ENCODE measurements at regions not wholly inside any gene's neighbourhood (a gene's known extent, or its start where the extent isn't known, plus 50 kb on each side); places are given as distances from the start of the nearest gene placed in this dataset.
A peak's percentile ranks its signal among the peaks of the same experiment; 100 is the strongest.

DNA sequence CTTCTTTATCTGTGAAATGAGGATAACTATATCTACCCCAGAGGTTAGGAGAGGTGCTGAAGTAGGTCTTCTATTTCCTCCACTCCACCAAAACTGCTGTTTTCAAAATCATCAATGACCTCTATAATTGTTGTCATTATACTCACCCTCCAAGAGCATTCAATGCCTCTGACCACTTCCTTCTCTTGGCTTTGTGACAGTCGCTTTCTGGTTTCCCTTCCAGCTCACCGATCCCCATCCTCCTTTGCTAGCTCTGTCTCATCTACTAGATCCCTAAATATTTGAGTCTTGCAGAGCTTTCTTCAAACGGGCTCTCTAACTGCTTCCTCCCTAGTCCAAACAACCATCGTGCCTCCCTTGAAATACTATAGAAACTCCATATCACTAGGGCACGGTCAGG lies 153.5 kb downstream of the RPLP1 start:
- Histone ChIP-seq H4K91ac (ENCODE audit: low read length) (no peak overlapping the region), H3K27me3 (ENCODE audit: control insufficient read depth in 1 of 2, insufficient read depth in 1 of 2, low read length in 2 of 2) (peaks cover 49 to 69% of the 10 kb centered on the region in 2 experiments), H3K36me3 (ENCODE audit: control insufficient read depth in 1 of 2, insufficient read depth in 2 of 2, low read depth in 1 of 2, low read length in 2 of 2) (no peaks in the 10 kb centered on the region), H3K23ac (ENCODE audit: low read length in 2 of 2) (no peak overlapping the region), H2AK5ac (ENCODE audit: low read length, severe bottlenecking) (no peak overlapping the region), H3K4me3 (ENCODE audit: insufficient read depth in 1 of 2, low read depth in 1 of 2, low read length in 2 of 2) (no peak overlapping the region), H3K4me2 (ENCODE audit: low read length, poor library complexity, severe bottlenecking) (no peak overlapping the region), H3K9ac (ENCODE audit: low read length) (no peak overlapping the region), H2BK5ac (ENCODE audit: low read depth, low read length, poor library complexity, severe bottlenecking) (no peak overlapping the region), H3K9me3 (ENCODE audit: control insufficient read depth, low read length) (no peaks in the 10 kb centered on the region), H3K79me1 (replicated peaks; ENCODE audit: low read length, poor library complexity, severe bottlenecking) (no peaks in the 10 kb centered on the region), H3K4ac (ENCODE audit: low read depth in 1 of 2, low read length in 2 of 2) (no peak overlapping the region), H3K18ac (ENCODE audit: low read depth in 1 of 2, low read length in 2 of 2) (no peak overlapping the region), H2BK15ac (ENCODE audit: low read depth, poor library complexity, severe bottlenecking) (no peak overlapping the region), H2BK12ac (ENCODE audit: low read length in 2 of 2) (no peak overlapping the region), H2AFZ (ENCODE audit: low read depth, low read length) (no peak overlapping the region), H3K4me1 (ENCODE audit: control insufficient read depth, insufficient read depth, low read depth, low read length) (no peaks in the 10 kb centered on the region), H4K8ac (ENCODE audit: low read length) (no peak overlapping the region), H3K14ac (ENCODE audit: low read length in 2 of 2) (no peak overlapping the region), H3K27ac (ENCODE audit: low read length, poor library complexity, severe bottlenecking) (no peak overlapping the region), H2BK120ac (ENCODE audit: low read depth, low read length) (no peak overlapping the region)
- WGBS, result 88% methylated on average over 5 of the region's 5 CpGs
- DNase-seq, result no peak

GRCh38 chr15:69606921-69607500 lies 154.4 kb downstream of the RPLP1 start:
- no peak overlapping the region for H2AFZ ChIP-seq (ENCODE audit: low read depth, low read length)
- H2BK120ac ChIP-seq (ENCODE audit: low read depth, low read length), result no peak overlapping the region
- H3K4me1 ChIP-seq (ENCODE audit: control insufficient read depth, insufficient read depth, low read depth, low read length), result no peaks in the 10 kb centered on the region
- H3K14ac ChIP-seq (ENCODE audit: low read length in 2 of 2), result no peak overlapping the region
- H4K8ac ChIP-seq (ENCODE audit: low read length), result no peak overlapping the region
- no peak overlapping the region for H3K4me2 ChIP-seq (ENCODE audit: low read length, poor library complexity, severe bottlenecking)
- no peak overlapping the region for H3K4ac ChIP-seq (ENCODE audit: low read depth in 1 of 2, low read length in 2 of 2)
- no peaks in the 10 kb centered on the region for H3K9me3 ChIP-seq (ENCODE audit: control insufficient read depth, low read length)
- H2AK5ac ChIP-seq (ENCODE audit: low read length, severe bottlenecking), result no peak overlapping the region
- H3K27me3 ChIP-seq (ENCODE audit: control insufficient read depth in 1 of 2, insufficient read depth in 1 of 2, low read length in 2 of 2), result peaks cover 40 to 71% of the 10 kb centered on the region in 2 experiments
- H2BK5ac ChIP-seq (ENCODE audit: low read depth, low read length, poor library complexity, severe bottlenecking), result no peak overlapping the region
- H3K79me1 ChIP-seq (replicated peaks; ENCODE audit: low read length, poor library complexity, severe bottlenecking), result no peaks in the 10 kb centered on the region
- H2BK15ac ChIP-seq (ENCODE audit: low read depth, poor library complexity, severe bottlenecking), result no peak overlapping the region
- H3K27ac ChIP-seq (ENCODE audit: low read length, poor library complexity, severe bottlenecking), result no peak overlapping the region
- H3K36me3 ChIP-seq (ENCODE audit: control insufficient read depth in 1 of 2, insufficient read depth in 2 of 2, low read depth in 1 of 2, low read length in 2 of 2), result no peaks in the 10 kb centered on the region
- H3K23ac ChIP-seq (ENCODE audit: low read length in 2 of 2), result no peak overlapping the region
- H3K4me3 ChIP-seq (ENCODE audit: insufficient read depth in 1 of 2, low read depth in 1 of 2, low read length in 2 of 2), result no peak overlapping the region
- no peak overlapping the region for H4K91ac ChIP-seq (ENCODE audit: low read length)
- no peak for DNase-seq
- no peak overlapping the region for H2BK12ac ChIP-seq (ENCODE audit: low read length in 2 of 2)
- 76% methylated on average over 11 of the region's 11 CpGs for WGBS
- no peak overlapping the region for H3K18ac ChIP-seq (ENCODE audit: low read depth in 1 of 2, low read length in 2 of 2)
- no peak overlapping the region for H3K9ac ChIP-seq (ENCODE audit: low read length)

DNA sequence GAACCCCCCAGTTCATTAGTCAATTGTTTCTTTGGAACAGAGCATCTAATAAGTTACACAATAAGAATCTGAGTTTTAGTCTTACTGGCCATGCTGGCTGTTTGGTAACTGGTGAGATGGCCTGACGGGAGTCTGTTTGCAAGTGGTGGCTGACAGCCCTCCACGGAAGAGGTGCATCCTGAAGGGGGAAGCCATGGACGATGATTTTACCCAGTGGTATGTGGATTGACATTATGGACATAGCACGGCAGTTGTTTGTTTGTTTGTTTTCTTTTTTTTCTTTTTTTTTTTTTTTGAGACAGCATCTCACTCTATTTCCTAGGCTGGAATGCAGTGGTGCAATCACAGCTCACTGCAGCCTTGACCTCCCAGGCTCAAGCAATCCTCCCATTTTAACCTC lies 156.0 kb downstream of the RPLP1 start:
- no peak overlapping the region for H2AK5ac ChIP-seq (ENCODE audit: low read length, severe bottlenecking)
- no peak overlapping the region for H2BK12ac ChIP-seq (ENCODE audit: low read length in 2 of 2)
- H2AFZ ChIP-seq (ENCODE audit: low read depth, low read length), result no peak overlapping the region
- DNase-seq, result no peak
- no peak overlapping the region for H3K14ac ChIP-seq (ENCODE audit: low read length in 2 of 2)
- no peak overlapping the region for H3K9ac ChIP-seq (ENCODE audit: low read length)
- H3K79me1 ChIP-seq (replicated peaks; ENCODE audit: low read length, poor library complexity, severe bottlenecking), result no peaks in the 10 kb centered on the region
- no peaks in the 10 kb centered on the region for H3K4me1 ChIP-seq (ENCODE audit: control insufficient read depth, insufficient read depth, low read depth, low read length)
- no peak overlapping the region for H3K4me3 ChIP-seq (ENCODE audit: insufficient read depth in 1 of 2, low read depth in 1 of 2, low read length in 2 of 2)
- no peak overlapping the region for H4K8ac ChIP-seq (ENCODE audit: low read length)
- H3K4me2 ChIP-seq (ENCODE audit: low read length, poor library complexity, severe bottlenecking), result no peak overlapping the region
- H3K23ac ChIP-seq (ENCODE audit: low read length in 2 of 2), result no peak overlapping the region
- H3K18ac ChIP-seq (ENCODE audit: low read depth in 1 of 2, low read length in 2 of 2), result no peak overlapping the region
- H2BK15ac ChIP-seq (ENCODE audit: low read depth, poor library complexity, severe bottlenecking), result no peak overlapping the region
- no peak overlapping the region for H2BK120ac ChIP-seq (ENCODE audit: low read depth, low read length)
- H3K27ac ChIP-seq (ENCODE audit: low read length, poor library complexity, severe bottlenecking), result no peak overlapping the region
- H2BK5ac ChIP-seq (ENCODE audit: low read depth, low read length, poor library complexity, severe bottlenecking), result no peak overlapping the region
- H3K9me3 ChIP-seq (ENCODE audit: control insufficient read depth, low read length), result no peaks in the 10 kb centered on the region
- no peak overlapping the region for H3K4ac ChIP-seq (ENCODE audit: low read depth in 1 of 2, low read length in 2 of 2)
- no peak overlapping the region for H4K91ac ChIP-seq (ENCODE audit: low read length)
- 75% methylated on average over 2 of the region's 4 CpGs for WGBS
- H3K36me3 ChIP-seq (ENCODE audit: control insufficient read depth in 1 of 2, insufficient read depth in 2 of 2, low read depth in 1 of 2, low read length in 2 of 2), result no peaks in the 10 kb centered on the region
- peaks cover 27 to 58% of the 10 kb centered on the region in 2 experiments for H3K27me3 ChIP-seq (ENCODE audit: control insufficient read depth in 1 of 2, insufficient read depth in 1 of 2, low read length in 2 of 2)

DNA sequence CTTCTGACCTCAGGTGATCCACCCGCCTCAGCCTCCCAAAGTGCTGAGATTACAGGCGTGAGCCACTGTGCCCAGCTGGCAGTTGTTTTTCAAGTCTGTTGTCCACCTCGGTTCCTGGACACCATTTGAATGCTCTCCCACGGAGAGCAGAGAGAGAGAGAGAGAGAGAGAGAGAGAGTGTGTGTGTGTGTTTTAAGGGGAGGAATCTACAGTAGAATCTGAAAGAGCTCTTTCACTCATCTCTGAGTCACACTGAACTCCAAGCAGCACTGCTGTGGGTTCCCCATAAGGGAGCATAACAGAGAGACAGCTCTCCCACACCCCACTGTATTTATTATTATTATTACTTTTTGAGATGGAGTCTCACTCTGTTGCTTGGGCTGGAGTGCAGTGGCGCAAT lies 156.6 kb downstream of the RPLP1 start:
- H2AK5ac ChIP-seq (ENCODE audit: low read length, severe bottlenecking), result no peak overlapping the region
- H2AFZ ChIP-seq (ENCODE audit: low read depth, low read length), result no peak overlapping the region
- H3K4me1 ChIP-seq (ENCODE audit: control insufficient read depth, insufficient read depth, low read depth, low read length), result no peaks in the 10 kb centered on the region
- no peak overlapping the region for H2BK120ac ChIP-seq (ENCODE audit: low read depth, low read length)
- H3K79me1 ChIP-seq (replicated peaks; ENCODE audit: low read length, poor library complexity, severe bottlenecking), result no peaks in the 10 kb centered on the region
- DNase-seq, result peak; percentile 40
- H3K27me3 ChIP-seq (ENCODE audit: control insufficient read depth in 1 of 2, insufficient read depth in 1 of 2, low read length in 2 of 2), result peaks cover 27 to 53% of the 10 kb centered on the region in 2 experiments
- H3K9me3 ChIP-seq (ENCODE audit: control insufficient read depth, low read length), result no peaks in the 10 kb centered on the region
- no peaks in the 10 kb centered on the region for H3K36me3 ChIP-seq (ENCODE audit: control insufficient read depth in 1 of 2, insufficient read depth in 2 of 2, low read depth in 1 of 2, low read length in 2 of 2)
- H3K4me3 ChIP-seq (ENCODE audit: insufficient read depth in 1 of 2, low read depth in 1 of 2, low read length in 2 of 2), result no peak overlapping the region
- WGBS, result 91% methylated on average over 4 of the region's 5 CpGs
- H3K9ac ChIP-seq (ENCODE audit: low read length), result no peak overlapping the region
- H3K18ac ChIP-seq (ENCODE audit: low read depth in 1 of 2, low read length in 2 of 2), result no peak overlapping the region
- H3K27ac ChIP-seq (ENCODE audit: low read length, poor library complexity, severe bottlenecking), result no peak overlapping the region
- no peak overlapping the region for H3K4ac ChIP-seq (ENCODE audit: low read depth in 1 of 2, low read length in 2 of 2)
- H2BK5ac ChIP-seq (ENCODE audit: low read depth, low read length, poor library complexity, severe bottlenecking), result no peak overlapping the region
- H4K91ac ChIP-seq (ENCODE audit: low read length), result no peak overlapping the region
- H3K4me2 ChIP-seq (ENCODE audit: low read length, poor library complexity, severe bottlenecking), result no peak overlapping the region
- no peak overlapping the region for H3K23ac ChIP-seq (ENCODE audit: low read length in 2 of 2)
- no peak overlapping the region for H2BK12ac ChIP-seq (ENCODE audit: low read length in 2 of 2)
- no peak overlapping the region for H3K14ac ChIP-seq (ENCODE audit: low read length in 2 of 2)
- no peak overlapping the region for H2BK15ac ChIP-seq (ENCODE audit: low read depth, poor library complexity, severe bottlenecking)
- no peak overlapping the region for H4K8ac ChIP-seq (ENCODE audit: low read length)
